Activated CD8-positive, alpha-beta T cell treated with anti-CD3 and anti-CD28 coated beads, Interleukin-2, amount 10 ng/mL, durations not matched to agents 7 days and 5 days (primary cell): ENCODE measurements at regions not wholly inside any gene's neighbourhood (a gene's known extent, or its start where the extent isn't known, plus 50 kb on each side); places are given as distances from the start of the nearest gene placed in this dataset.
"Not testable (repeated sequence)": the region's sequence is repeated elsewhere in the genome, so short reads cannot be mapped to it uniquely, and the experiment has no call there.

Experiments used
- ATAC-seq: fragments of 150-1000 bp; cut with Tn5 transposase; one replicate; pipeline ENCODE4 v1.10.0; 2021; ENCODE audit warnings: moderate library complexity
- CTCF ChIA-PET: fragments of 350-600 bp; sonication (Branson Sonifier 250); formaldehyde crosslinking; loops from one replicate; lab custom pipeline; 2021; ENCODE audit warnings: antibody characterized with exemption; lab: Charles Lee
- POLR2A ChIA-PET: fragments of 350-600 bp; sonication (Branson Sonifier 250); formaldehyde crosslinking; loops from one replicate; lab custom pipeline; 2021; ENCODE audit warnings: antibody characterized with exemption; lab: Charles Lee
- DNase-seq: peaks from one replicate; pipeline ENCODE4 v3.0.0-alpha.2; 2020
- H3K27ac Mint-ChIP-seq: one replicate; pipeline ENCODE4 v1.8.0; 2021; ENCODE audit warnings: mild to moderate bottlenecking, mixed read lengths
- H3K27me3 Mint-ChIP-seq: one replicate; pipeline ENCODE4 v1.8.0; 2021; ENCODE audit warnings: low read depth, mixed read lengths
- H3K36me3 Mint-ChIP-seq: one replicate; pipeline ENCODE4 v1.8.0; 2021; ENCODE audit warnings: low read depth, mixed read lengths
- H3K4me1 Mint-ChIP-seq: one replicate; pipeline ENCODE4 v1.8.0; 2021; ENCODE audit warnings: low read depth, mixed read lengths
- H3K4me3 Mint-ChIP-seq: one replicate; pipeline ENCODE4 v1.8.0; 2021; ENCODE audit warnings: mild to moderate bottlenecking, mixed read lengths
- H3K9me3 Mint-ChIP-seq: one replicate; pipeline ENCODE4 v1.8.0; 2022; ENCODE audit warnings: mixed read lengths; ENCODE audit not compliant: insufficient read depth

GRCh38 chr6:53431704-53432103 is 83.0 kb upstream of the ELOVL5 start:
- Mint-ChIP-seq H3K27me3 (peaks cover 3% of the 10 kb centered on the region), H3K4me1 (peaks cover 7% of the 10 kb centered on the region), H3K27ac (no peak overlapping the region), H3K36me3 (no peaks in the 10 kb centered on the region), H3K4me3 (no peak overlapping the region), H3K9me3 (no peaks in the 10 kb centered on the region)
- CTCF ChIA-PET, result interaction anchor here (1.1 to 2.5 kb wide), 2 partner anchors 48 to 259 kb away, joined by 3 to 15 read pairs; no protein-coding TSS in a partner anchor
- POLR2A ChIA-PET, result no interaction called here
- ATAC-seq (no peak), DNase-seq (no peak)

GRCh38 chr6:53429401-53429800 is 80.7 kb upstream of the ELOVL5 start:
- ATAC-seq (no peak), DNase-seq (no peak)
- ChIA-PET POLR2A (no interaction called here), CTCF (interaction anchor here (0.9 to 2.2 kb wide), 4 partner anchors 10 to 257 kb away, joined by 4 to 7 read pairs (median 6); no protein-coding TSS in a partner anchor)
- Mint-ChIP-seq H3K27ac (no peak overlapping the region), H3K9me3 (no peaks in the 10 kb centered on the region), H3K4me3 (no peak overlapping the region), H3K4me1 (peaks cover 10% of the 10 kb centered on the region), H3K27me3 (peaks cover 3% of the 10 kb centered on the region), H3K36me3 (no peaks in the 10 kb centered on the region)

GRCh38 chr6:53428886-53429285 is 80.1 kb upstream of the ELOVL5 start:
- DNase-seq (no peak), ATAC-seq (no peak)
- peaks cover 3% of the 10 kb centered on the region for H3K27me3 Mint-ChIP-seq
- no peak overlapping the region for H3K27ac Mint-ChIP-seq
- no peak overlapping the region for H3K4me3 Mint-ChIP-seq
- peaks cover 10% of the 10 kb centered on the region for H3K4me1 Mint-ChIP-seq
- ChIA-PET CTCF (interaction anchor here (0.7 to 2.8 kb wide), 7 partner anchors 8 to 257 kb away, joined by 3 to 13 read pairs (median 6); no protein-coding TSS in a partner anchor), POLR2A (no interaction called here)
- H3K9me3 Mint-ChIP-seq, result no peaks in the 10 kb centered on the region
- H3K36me3 Mint-ChIP-seq, result no peaks in the 10 kb centered on the region

GRCh38 chr6:53426667-53427270 is 78.0 kb upstream of the ELOVL5 start:
- no peak for DNase-seq
- H3K27ac Mint-ChIP-seq, result no peak overlapping the region
- H3K4me3 Mint-ChIP-seq, result no peak overlapping the region
- H3K4me1 Mint-ChIP-seq, result peaks cover 10% of the 10 kb centered on the region
- POLR2A ChIA-PET, result no interaction called here
- ATAC-seq, result no peak
- H3K9me3 Mint-ChIP-seq, result no peaks in the 10 kb centered on the region
- peaks cover 3% of the 10 kb centered on the region for H3K27me3 Mint-ChIP-seq
- CTCF ChIA-PET, result interaction anchor here (1.3 to 2.8 kb wide), 3 partner anchors 16 to 254 kb away, joined by 3 to 13 read pairs (median 4); no protein-coding TSS in a partner anchor
- no peaks in the 10 kb centered on the region for H3K36me3 Mint-ChIP-seq

- Mint-ChIP-seq H3K4me3 (no peak overlapping the region), H3K27ac (no peak overlapping the region), H3K36me3 (no peaks in the 10 kb centered on the region), H3K4me1 (peaks cover 10% of the 10 kb centered on the region), H3K9me3 (no peaks in the 10 kb centered on the region), H3K27me3 (peaks cover 3% of the 10 kb centered on the region)
- POLR2A ChIA-PET, result no interaction called here
- CTCF ChIA-PET, result interaction anchor here (2.8 kb wide), 1 partner anchor 15 kb away, joined by 13 read pairs; no protein-coding TSS in a partner anchor
- DNase-seq, result no peak
- ATAC-seq, result no peak
Observed at GRCh38 chr6:53426117-53426516, 77.4 kb upstream of the ELOVL5 start.

GRCh38 chr6:53424976-53425718 is 76.4 kb upstream of the ELOVL5 start:
- H3K27ac Mint-ChIP-seq, result no peak overlapping the region
- no peak for DNase-seq
- no peak overlapping the region for H3K4me3 Mint-ChIP-seq
- ChIA-PET POLR2A (no interaction called here), CTCF (no interaction called here)
- no peak for ATAC-seq
- H3K36me3 Mint-ChIP-seq, result no peaks in the 10 kb centered on the region
- no peaks in the 10 kb centered on the region for H3K9me3 Mint-ChIP-seq
- H3K4me1 Mint-ChIP-seq, result peaks cover 10% of the 10 kb centered on the region
- H3K27me3 Mint-ChIP-seq, result peaks cover 5% of the 10 kb centered on the region

- peaks cover 9% of the 10 kb centered on the region for H3K4me1 Mint-ChIP-seq
- no peak overlapping the region for H3K27ac Mint-ChIP-seq
- ChIA-PET CTCF (no interaction called here), POLR2A (no interaction called here)
- H3K27me3 Mint-ChIP-seq, result peaks cover 5% of the 10 kb centered on the region
- no peaks in the 10 kb centered on the region for H3K36me3 Mint-ChIP-seq
- H3K4me3 Mint-ChIP-seq, result no peak overlapping the region
- ATAC-seq, result no peak
- no peak for DNase-seq
- H3K9me3 Mint-ChIP-seq, result no peaks in the 10 kb centered on the region
Observed at GRCh38 chr6:53424300-53424699, 75.5 kb upstream of the ELOVL5 start.

GRCh38 chr6:53423560-53423959 is 74.8 kb upstream of the ELOVL5 start:
- not testable (repeated sequence) for DNase-seq

GRCh38 chr6:53419026-53419425 is 70.3 kb upstream of the ELOVL5 start:
- CTCF ChIA-PET, result interaction anchor here (2.1 to 2.5 kb wide), 2 partner anchors 10 to 67 kb away, joined by 6 read pairs; no protein-coding TSS in a partner anchor

More at GRCh38 chr6:53423560-53423959, 74.8 kb upstream of the ELOVL5 start:
- H3K9me3 Mint-ChIP-seq, H3K4me1 Mint-ChIP-seq, H3K27me3 Mint-ChIP-seq, ATAC-seq, H3K4me3 Mint-ChIP-seq, H3K36me3 Mint-ChIP-seq, POLR2A ChIA-PET, H3K27ac Mint-ChIP-seq: not testable (repeated sequence)
- CTCF ChIA-PET, result interaction anchor here (1.1 kb wide), 1 partner anchor 12 kb away, joined by 4 read pairs; no protein-coding TSS in a partner anchor

GRCh38 chr6:53418288-53418687 is 69.5 kb upstream of the ELOVL5 start:
- H3K4me1 Mint-ChIP-seq, result no peaks in the 10 kb centered on the region
- H3K27me3 Mint-ChIP-seq, result peaks cover 7% of the 10 kb centered on the region
- DNase-seq, result no peak
- POLR2A ChIA-PET, result interaction anchor here (0.5 kb wide), 1 partner anchor 35 kb away, joined by 3 read pairs; no protein-coding TSS in a partner anchor
- no peak for ATAC-seq
- H3K36me3 Mint-ChIP-seq, result no peaks in the 10 kb centered on the region
- no peak overlapping the region for H3K27ac Mint-ChIP-seq
- H3K9me3 Mint-ChIP-seq, result no peaks in the 10 kb centered on the region
- CTCF ChIA-PET, result interaction anchor here (0.7 to 2.5 kb wide), 3 partner anchors 11 to 67 kb away, joined by 3 to 6 read pairs (median 6); no protein-coding TSS in a partner anchor
- no peak overlapping the region for H3K4me3 Mint-ChIP-seq

More at GRCh38 chr6:53419026-53419425, 70.3 kb upstream of the ELOVL5 start:
- DNase-seq, result no peak
- Mint-ChIP-seq H3K4me1 (no peaks in the 10 kb centered on the region), H3K27ac (no peak overlapping the region), H3K27me3 (peaks cover 8% of the 10 kb centered on the region), H3K4me3 (no peak overlapping the region), H3K9me3 (no peaks in the 10 kb centered on the region), H3K36me3 (no peaks in the 10 kb centered on the region)
- POLR2A ChIA-PET, result interaction anchor here (0.5 kb wide), 1 partner anchor 34 kb away, joined by 3 read pairs; no protein-coding TSS in a partner anchor
- no peak for ATAC-seq

GRCh38 chr6:53417141-53417540 is 68.4 kb upstream of the ELOVL5 start:
- Mint-ChIP-seq H3K4me1 (no peaks in the 10 kb centered on the region), H3K27me3 (peaks cover 7% of the 10 kb centered on the region), H3K9me3 (no peaks in the 10 kb centered on the region), H3K27ac (no peak overlapping the region), H3K4me3 (no peak overlapping the region), H3K36me3 (no peaks in the 10 kb centered on the region)
- CTCF ChIA-PET, result no interaction called here
- POLR2A ChIA-PET, result no interaction called here
- no peak for ATAC-seq
- no peak for DNase-seq

GRCh38 chr6:53413326-53413725 is 64.6 kb upstream of the ELOVL5 start:
- Mint-ChIP-seq H3K27ac (no peak overlapping the region), H3K9me3 (no peaks in the 10 kb centered on the region), H3K27me3 (peaks cover 2% of the 10 kb centered on the region), H3K4me3 (no peak overlapping the region), H3K36me3 (no peaks in the 10 kb centered on the region), H3K4me1 (no peaks in the 10 kb centered on the region)
- ATAC-seq, result no peak
- no peak for DNase-seq
- ChIA-PET POLR2A (no interaction called here), CTCF (no interaction called here)
